A673 (cell line): ENCODE measurements at regions not wholly inside any gene's neighbourhood (a gene's known extent, or its start where the extent isn't known, plus 50 kb on each side); places are given as distances from the start of the nearest gene placed in this dataset.

Source experiments
- BruUV-seq: library from RNA; stranded (reverse); fragments of 400-500 nt; replicated peaks from 2 replicates; lab custom pipeline; 2021; lab: Mats Ljungman, UMichigan
- CTCF ChIA-PET: fragments of 300-600 bp; sonication (Branson Sonifier 250); formaldehyde crosslinking; loops from one replicate; lab custom pipeline; 2022; ENCODE audit warnings: antibody characterized with exemption; lab: Charles Lee
- POLR2A ChIA-PET: fragments of 300-600 bp; sonication (Branson Sonifier 250); formaldehyde crosslinking; loops from one replicate; lab custom pipeline; 2022; ENCODE audit warnings: antibody characterized with exemption; ENCODE audit not compliant: low non-redundant PET; lab: Charles Lee
- DNase-seq: peaks from one replicate; pipeline ENCODE4 v3.0.0-alpha.2; 2015; ENCODE audit warnings: low spot score
- H3K27ac ChIP-seq: fragments of 200-600 bp; sonication (generic); 2 replicates; pipeline ENCODE4 v1.5.1; 2016; ENCODE audit warnings: mixed run types, low read depth, mild to moderate bottlenecking, mixed read lengths, antibody characterized with exemption, low read length; ENCODE audit not compliant: poor library complexity, severe bottlenecking
- H3K27me3 ChIP-seq: fragments of 200-600 bp; sonication (generic); replicated peaks from 2 replicates; pipeline ENCODE4 v1.6.1; 2017; ENCODE audit warnings: mixed run types, low read depth, mild to moderate bottlenecking, mixed read lengths, antibody characterized with exemption, low read length; ENCODE audit not compliant: insufficient read depth, poor library complexity
- H3K36me3 ChIP-seq: fragments of 200-600 bp; sonication (generic); 2 replicates; pipeline ENCODE4 v1.6.1; 2016; ENCODE audit warnings: mixed run types, mild to moderate bottlenecking, mixed read lengths, antibody characterized with exemption, low read length; ENCODE audit not compliant: insufficient read depth, poor library complexity, severe bottlenecking
- H3K4me1 ChIP-seq: fragments of 200-600 bp; sonication (generic); 2 replicates; pipeline ENCODE4 v1.6.1; 2017; ENCODE audit warnings: mixed run types, mild to moderate bottlenecking, mixed read lengths, antibody characterized with exemption, low read length; ENCODE audit not compliant: insufficient read depth, poor library complexity, severe bottlenecking
- H3K4me3 ChIP-seq: fragments of 200-600 bp; sonication (generic); 2 replicates; pipeline ENCODE4 v1.5.1; 2016; ENCODE audit warnings: low read depth, mixed run types, mild to moderate bottlenecking, mixed read lengths, low read length; ENCODE audit not compliant: poor library complexity, severe bottlenecking
- H3K9me3 ChIP-seq: fragments of 200-600 bp; sonication (generic); 2 replicates; pipeline ENCODE4 v1.6.1; 2016; ENCODE audit warnings: mixed run types, low read depth, mild to moderate bottlenecking, mixed read lengths, antibody characterized with exemption, low read length; ENCODE audit not compliant: poor library complexity, severe bottlenecking
- EZH2 ChIP-seq: fragments of 200-600 bp; sonication (generic); IDR thresholded peaks from 2 replicates; pipeline ENCODE4 v1.6.1; 2017; ENCODE audit warnings: borderline replicate concordance, low read depth, mild to moderate bottlenecking, mixed read lengths, antibody characterized with exemption, low read length; ENCODE audit not compliant: poor library complexity, severe bottlenecking
- intact Hi-C: fragments of 100-400 bp; cut with micrococcal nuclease; formaldehyde crosslinking; loops from one replicate; pipeline ENCODE4 v1.10.0; 2022; ENCODE audit not compliant: unreplicated experiment
- TF ChIP-seq, protein P1 (sequence below): fragments of 300-800, 200-600 bp; sonication (generic); conservative IDR thresholded peaks from 2 replicates; pipeline ENCODE4 v1.5.1; 2017; ENCODE audit warnings: low read depth, mild to moderate bottlenecking, antibody characterized with exemption, low read length, moderate library complexity, mixed read lengths

DNA sequence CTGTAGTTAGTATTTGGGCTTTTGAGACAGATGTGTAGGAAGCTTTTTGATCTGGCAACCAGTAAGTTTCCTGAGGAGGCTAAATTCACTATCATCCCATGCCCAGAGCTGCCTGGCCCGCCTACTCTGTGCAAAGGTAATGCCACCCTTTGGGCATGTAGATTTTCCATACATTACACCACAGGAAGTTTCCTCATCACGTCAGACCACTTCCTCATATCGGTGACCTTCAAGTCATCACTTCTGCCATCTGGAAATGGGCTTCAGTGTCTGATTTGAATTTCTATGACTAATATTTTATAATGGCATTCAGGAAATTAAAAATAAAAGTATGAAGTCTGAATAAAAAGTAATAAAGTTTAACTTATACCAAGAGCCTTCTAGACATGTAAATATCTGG lies 825.4 kb downstream of the DCDC2C start:
- BruUV-seq = no TSS peak
- Histone ChIP-seq H3K4me1 (no peaks in the 10 kb centered on the region), H3K36me3 (no peaks in the 10 kb centered on the region), H3K27ac (no peak overlapping the region), H3K9me3 (peaks cover 4% of the 10 kb centered on the region), H3K27me3 (no peaks in the 10 kb centered on the region), H3K4me3 (no peak overlapping the region)
- intact Hi-C loops = no loop called here
- CTCF ChIA-PET = no interaction called here
- no peak for DNase-seq
- TF ChIP-seq EZH2 = no peak
- TF ChIP-seq, protein P1, sequence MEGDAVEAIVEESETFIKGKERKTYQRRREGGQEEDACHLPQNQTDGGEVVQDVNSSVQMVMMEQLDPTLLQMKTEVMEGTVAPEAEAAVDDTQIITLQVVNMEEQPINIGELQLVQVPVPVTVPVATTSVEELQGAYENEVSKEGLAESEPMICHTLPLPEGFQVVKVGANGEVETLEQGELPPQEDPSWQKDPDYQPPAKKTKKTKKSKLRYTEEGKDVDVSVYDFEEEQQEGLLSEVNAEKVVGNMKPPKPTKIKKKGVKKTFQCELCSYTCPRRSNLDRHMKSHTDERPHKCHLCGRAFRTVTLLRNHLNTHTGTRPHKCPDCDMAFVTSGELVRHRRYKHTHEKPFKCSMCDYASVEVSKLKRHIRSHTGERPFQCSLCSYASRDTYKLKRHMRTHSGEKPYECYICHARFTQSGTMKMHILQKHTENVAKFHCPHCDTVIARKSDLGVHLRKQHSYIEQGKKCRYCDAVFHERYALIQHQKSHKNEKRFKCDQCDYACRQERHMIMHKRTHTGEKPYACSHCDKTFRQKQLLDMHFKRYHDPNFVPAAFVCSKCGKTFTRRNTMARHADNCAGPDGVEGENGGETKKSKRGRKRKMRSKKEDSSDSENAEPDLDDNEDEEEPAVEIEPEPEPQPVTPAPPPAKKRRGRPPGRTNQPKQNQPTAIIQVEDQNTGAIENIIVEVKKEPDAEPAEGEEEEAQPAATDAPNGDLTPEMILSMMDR = no peak
- POLR2A ChIA-PET = no interaction called here

DNA sequence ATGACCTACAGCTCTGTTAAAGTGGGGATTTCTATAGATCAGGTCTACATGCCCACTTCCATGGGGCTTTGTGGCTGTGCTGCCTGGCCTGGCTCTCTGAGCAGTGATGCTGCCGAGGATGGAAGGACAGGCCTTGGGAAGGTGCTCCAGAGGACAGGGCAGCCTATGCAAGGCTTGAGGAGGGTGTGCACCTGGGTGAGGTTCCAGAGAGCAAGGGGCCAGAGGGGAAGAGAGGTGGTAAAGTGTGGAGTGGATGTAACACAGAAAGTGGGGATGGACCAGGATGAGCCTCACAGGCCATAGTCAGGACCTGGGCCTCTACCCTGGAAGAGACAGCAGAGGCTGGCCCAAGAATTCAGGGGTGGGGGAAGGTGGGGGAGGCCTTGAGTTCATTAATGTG lies 826.4 kb downstream of the DCDC2C start:
- Histone ChIP-seq H3K4me3 (no peak overlapping the region), H3K27me3 (no peaks in the 10 kb centered on the region), H3K9me3 (peaks cover 2% of the 10 kb centered on the region), H3K36me3 (no peaks in the 10 kb centered on the region), H3K27ac (no peak overlapping the region), H3K4me1 (no peaks in the 10 kb centered on the region)
- ChIA-PET CTCF (no interaction called here), POLR2A (no interaction called here)
- no TSS peak for BruUV-seq
- DNase-seq = no peak
- intact Hi-C loops = no loop called here
- no peak for TF ChIP-seq EZH2
- TF ChIP-seq, protein P1 = no peak

DNA sequence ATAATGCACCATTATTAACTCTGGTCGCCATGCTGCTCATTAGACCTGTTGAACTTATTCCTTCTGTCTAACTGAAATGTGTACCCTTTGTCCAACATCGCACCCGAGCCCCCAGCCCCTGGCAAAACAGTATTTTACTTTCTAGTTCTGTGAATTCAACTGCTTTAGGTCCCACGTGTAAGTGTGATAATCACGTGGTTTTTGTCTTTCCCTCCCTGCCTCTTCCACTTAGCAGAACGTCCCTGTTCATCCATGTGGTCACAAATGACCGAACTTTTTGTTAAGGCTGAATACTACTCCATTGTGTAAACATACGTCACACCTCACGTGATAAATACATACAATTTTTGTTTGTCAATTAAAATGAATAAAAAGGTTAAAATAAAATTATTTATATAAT lies 826.9 kb downstream of the DCDC2C start:
- H3K27me3 ChIP-seq = no peaks in the 10 kb centered on the region
- BruUV-seq = no TSS peak
- no peak for DNase-seq
- CTCF ChIA-PET = no interaction called here
- H3K4me3 ChIP-seq = no peak overlapping the region
- intact Hi-C loops = no loop called here
- H3K27ac ChIP-seq = no peak overlapping the region
- no peaks in the 10 kb centered on the region for H3K9me3 ChIP-seq
- POLR2A ChIA-PET = no interaction called here
- no peaks in the 10 kb centered on the region for H3K36me3 ChIP-seq
- no peak for TF ChIP-seq EZH2
- TF ChIP-seq, protein P1 = no peak
- H3K4me1 ChIP-seq = no peaks in the 10 kb centered on the region
